MCF 10A (cell line): ENCODE measurements at regions not wholly inside any gene's neighbourhood (a gene's known extent, or its start where the extent isn't known, plus 50 kb on each side); places are given as distances from the start of the nearest gene placed in this dataset.

Source experiments
- BruUV-seq: library from RNA; stranded (reverse); fragments of 400-500 nt; replicated peaks from 2 replicates; lab custom pipeline; 2021; lab: Mats Ljungman, UMichigan
- CTCF ChIA-PET: fragments of 300-600 bp; sonication (Branson Sonifier 250); formaldehyde crosslinking; extraction: SDS; loops from one replicate; lab custom pipeline; 2021; ENCODE audit warnings: antibody characterized with exemption, inconsistent platforms; lab: Yijun Ruan, JAX
- POLR2A ChIA-PET: fragments of 300-600, 350-650 bp; sonication (Branson Sonifier 250); formaldehyde crosslinking; extraction: SDS; loops from one replicate; lab custom pipeline; 2020; ENCODE audit warnings: antibody characterized with exemption, inconsistent platforms; lab: Yijun Ruan, JAX
- DNase-seq: peaks from one replicate; pipeline ENCODE4 v3.0.0-alpha.2; 2018; ENCODE audit not compliant: unreplicated experiment
- H3K27ac Mint-ChIP-seq: one replicate; pipeline ENCODE4 v1.8.0; 2022; ENCODE audit warnings: mild to moderate bottlenecking, low read depth, mixed read lengths; ENCODE audit not compliant: unreplicated experiment
- H3K27me3 Mint-ChIP-seq: one replicate; pipeline ENCODE4 v1.8.0; 2022; ENCODE audit warnings: mixed read lengths; ENCODE audit not compliant: insufficient read depth, unreplicated experiment
- H3K36me3 Mint-ChIP-seq: one replicate; pipeline ENCODE4 v1.8.0; 2022; ENCODE audit warnings: mild to moderate bottlenecking, moderate library complexity, mixed read lengths; ENCODE audit not compliant: insufficient read depth, unreplicated experiment
- H3K4me1 Mint-ChIP-seq: one replicate; pipeline ENCODE4 v1.8.0; 2022; ENCODE audit warnings: mixed read lengths; ENCODE audit not compliant: insufficient read depth, unreplicated experiment
- H3K4me3 Mint-ChIP-seq: one replicate; pipeline ENCODE4 v1.8.0; 2022; ENCODE audit warnings: mild to moderate bottlenecking, moderate library complexity, mixed read lengths; ENCODE audit not compliant: unreplicated experiment
- H3K9me3 Mint-ChIP-seq: one replicate; pipeline ENCODE4 v1.8.0; 2022; ENCODE audit warnings: mixed read lengths; ENCODE audit not compliant: unreplicated experiment
- intact Hi-C: fragments of 100-400 bp; cut with micrococcal nuclease; formaldehyde crosslinking; loops from 2 replicates; pipeline ENCODE4 v1.14.1; 2022
- TF ChIP-seq, protein P1 (sequence below): fragments of 200-600 bp; IDR thresholded peaks from one replicate; pipeline ENCODE4 v1.8.0; 2022; ENCODE audit warnings: antibody characterized with exemption, mild to moderate bottlenecking; ENCODE audit not compliant: unreplicated experiment

DNA sequence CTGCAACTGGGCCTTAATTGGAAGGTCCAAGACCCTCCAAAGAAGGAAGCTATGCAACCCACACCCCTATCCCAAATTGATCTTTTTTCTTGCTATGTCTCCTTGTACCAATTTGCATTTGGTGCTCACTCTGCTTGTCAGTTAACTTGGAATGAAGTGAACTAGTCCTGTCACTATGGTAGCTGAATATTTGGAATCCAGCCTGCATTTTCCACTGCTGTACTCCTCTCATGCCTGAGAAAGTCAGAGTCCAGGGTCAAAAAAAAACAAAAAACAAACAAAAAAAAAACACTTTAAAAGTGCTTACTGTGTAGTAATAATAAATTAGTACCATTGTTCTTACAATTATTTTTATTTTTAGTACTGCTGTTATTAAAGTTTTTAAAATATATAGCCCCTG, 462.8 kb upstream of the SLC8A1 start:
- no peaks in the 10 kb centered on the region for H3K4me1 Mint-ChIP-seq
- no peak overlapping the region for H3K4me3 Mint-ChIP-seq
- H3K9me3 Mint-ChIP-seq, result no peaks in the 10 kb centered on the region
- DNase-seq, result no peak
- BruUV-seq, result no TSS peak
- ChIA-PET POLR2A (no interaction called here), CTCF (no interaction called here)
- TF ChIP-seq, protein P1, sequence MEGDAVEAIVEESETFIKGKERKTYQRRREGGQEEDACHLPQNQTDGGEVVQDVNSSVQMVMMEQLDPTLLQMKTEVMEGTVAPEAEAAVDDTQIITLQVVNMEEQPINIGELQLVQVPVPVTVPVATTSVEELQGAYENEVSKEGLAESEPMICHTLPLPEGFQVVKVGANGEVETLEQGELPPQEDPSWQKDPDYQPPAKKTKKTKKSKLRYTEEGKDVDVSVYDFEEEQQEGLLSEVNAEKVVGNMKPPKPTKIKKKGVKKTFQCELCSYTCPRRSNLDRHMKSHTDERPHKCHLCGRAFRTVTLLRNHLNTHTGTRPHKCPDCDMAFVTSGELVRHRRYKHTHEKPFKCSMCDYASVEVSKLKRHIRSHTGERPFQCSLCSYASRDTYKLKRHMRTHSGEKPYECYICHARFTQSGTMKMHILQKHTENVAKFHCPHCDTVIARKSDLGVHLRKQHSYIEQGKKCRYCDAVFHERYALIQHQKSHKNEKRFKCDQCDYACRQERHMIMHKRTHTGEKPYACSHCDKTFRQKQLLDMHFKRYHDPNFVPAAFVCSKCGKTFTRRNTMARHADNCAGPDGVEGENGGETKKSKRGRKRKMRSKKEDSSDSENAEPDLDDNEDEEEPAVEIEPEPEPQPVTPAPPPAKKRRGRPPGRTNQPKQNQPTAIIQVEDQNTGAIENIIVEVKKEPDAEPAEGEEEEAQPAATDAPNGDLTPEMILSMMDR, result no peak
- H3K27ac Mint-ChIP-seq, result no peak overlapping the region
- intact Hi-C loops, result no loop called here
- H3K27me3 Mint-ChIP-seq, result peaks cover 10% of the 10 kb centered on the region
- H3K36me3 Mint-ChIP-seq, result no peaks in the 10 kb centered on the region

DNA sequence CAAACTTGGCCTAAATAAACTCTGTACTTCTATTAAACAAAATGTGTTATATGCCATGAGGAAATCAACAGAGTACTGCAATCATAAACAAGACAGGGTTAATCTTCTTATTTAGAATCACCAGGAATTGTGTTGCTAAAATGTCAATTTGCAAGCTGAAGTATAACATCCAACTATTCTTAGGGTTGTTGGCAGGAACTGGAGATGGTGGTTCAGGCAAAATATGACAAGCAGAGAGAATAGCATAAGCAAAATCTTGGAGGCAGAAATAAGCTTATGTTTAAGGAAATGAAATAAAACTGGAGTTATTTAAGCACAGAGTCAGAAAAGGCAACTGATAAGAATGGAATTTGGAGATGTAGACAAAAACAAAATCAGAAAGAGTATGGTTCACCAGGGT, 463.8 kb upstream of the SLC8A1 start:
- no peak overlapping the region for H3K27ac Mint-ChIP-seq
- H3K4me1 Mint-ChIP-seq, result no peaks in the 10 kb centered on the region
- CTCF ChIA-PET, result interaction anchor here (0.6 kb wide), 1 partner anchor 248 kb away, joined by 3 read pairs; no protein-coding TSS in a partner anchor
- H3K4me3 Mint-ChIP-seq, result no peak overlapping the region
- H3K9me3 Mint-ChIP-seq, result no peaks in the 10 kb centered on the region
- BruUV-seq, result no TSS peak
- POLR2A ChIA-PET, result no interaction called here
- no peaks in the 10 kb centered on the region for H3K36me3 Mint-ChIP-seq
- TF ChIP-seq, protein P1, result no peak
- H3K27me3 Mint-ChIP-seq, result peaks cover 10% of the 10 kb centered on the region
- no peak for DNase-seq
- intact Hi-C loops, result no loop called here

DNA sequence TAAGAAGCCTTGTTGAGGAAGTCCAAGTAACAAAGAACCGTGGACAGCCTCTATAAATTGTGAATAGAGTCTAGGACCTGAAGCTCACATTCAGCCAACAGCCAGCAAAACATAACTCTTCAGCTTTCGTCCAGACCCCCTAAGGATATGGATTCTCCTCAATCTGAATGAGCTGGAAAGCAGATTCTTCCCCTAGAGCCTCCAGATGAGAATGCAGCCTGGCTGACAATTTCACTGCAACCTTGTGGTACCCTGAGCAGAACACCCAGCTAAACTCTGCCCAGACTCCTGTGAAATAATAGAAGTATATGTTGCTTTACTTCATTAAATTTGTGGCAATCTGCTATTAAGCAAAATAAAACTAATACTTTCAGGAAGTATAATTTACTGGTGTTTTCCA, 483.5 kb upstream of the SLC8A1 start:
- H3K4me3 Mint-ChIP-seq, result no peak overlapping the region
- DNase-seq, result no peak
- POLR2A ChIA-PET, result no interaction called here
- CTCF ChIA-PET, result interaction anchor here (1.1 kb wide), 1 partner anchor 838 kb away, joined by 3 read pairs; no protein-coding TSS in a partner anchor
- no peaks in the 10 kb centered on the region for H3K36me3 Mint-ChIP-seq
- H3K27me3 Mint-ChIP-seq, result peaks cover 17% of the 10 kb centered on the region
- no peaks in the 10 kb centered on the region for H3K9me3 Mint-ChIP-seq
- intact Hi-C loops, result no loop called here
- no TSS peak for BruUV-seq
- TF ChIP-seq, protein P1, result no peak
- no peak overlapping the region for H3K27ac Mint-ChIP-seq
- H3K4me1 Mint-ChIP-seq, result no peaks in the 10 kb centered on the region

DNA sequence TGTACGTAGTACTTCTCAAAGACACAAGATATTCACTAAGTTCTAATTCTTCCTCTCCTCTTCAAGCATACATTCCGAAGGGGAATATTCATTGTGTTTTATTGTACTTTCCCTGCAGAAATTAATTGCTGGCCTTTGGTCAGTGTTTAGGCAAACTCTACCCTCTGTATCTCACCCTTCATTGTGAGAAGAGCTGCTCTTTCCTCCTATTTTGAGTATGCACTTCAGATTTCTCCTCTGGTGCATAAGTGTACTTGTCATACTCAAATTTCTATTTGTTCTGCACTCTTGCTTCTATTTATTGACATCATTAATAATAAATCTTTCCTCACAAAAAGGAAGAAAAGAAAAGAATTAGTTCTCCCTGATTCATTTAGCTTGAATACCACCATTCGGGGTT, 485.4 kb upstream of the SLC8A1 start:
- Mint-ChIP-seq H3K4me1 (no peaks in the 10 kb centered on the region), H3K4me3 (no peak overlapping the region), H3K36me3 (no peaks in the 10 kb centered on the region), H3K27ac (no peak overlapping the region), H3K9me3 (peaks cover 7% of the 10 kb centered on the region), H3K27me3 (peaks cover 17% of the 10 kb centered on the region)
- no peak for DNase-seq
- ChIA-PET CTCF (interaction anchor here (0.6 kb wide), 1 partner anchor 20 kb away, joined by 3 read pairs; no protein-coding TSS in a partner anchor), POLR2A (interaction anchor here (0.6 kb wide), 1 partner anchor 38 kb away, joined by 3 read pairs; no protein-coding TSS in a partner anchor)
- BruUV-seq, result no TSS peak
- intact Hi-C loops, result no loop called here
- TF ChIP-seq, protein P1, result no peak
